ENCODE measurements at regions not wholly inside any gene's neighbourhood (a gene's known extent, or its start where the extent isn't known, plus 50 kb on each side); places are given as distances from the start of the nearest gene placed in this dataset.

- no peak for DNase-seq
Observed at GRCh38 chr17:77400445-77400870, 259.7 kb downstream of the SEC14L1 start.

GRCh38 chr17:77402159-77402731 is 261.5 kb downstream of the SEC14L1 start:
- no peak for DNase-seq

GRCh38 chr17:77403854-77404253 is 263.1 kb downstream of the SEC14L1 start:
- DNase-seq = no peak

- DNase-seq = no peak
Observed at GRCh38 chr17:77404812-77405581, 264.2 kb downstream of the SEC14L1 start.

GRCh38 chr17:77405867-77406732 is 265.3 kb downstream of the SEC14L1 start:
- DNase-seq = no peak

GRCh38 chr17:77407321-77408277 is 266.8 kb downstream of the SEC14L1 start:
- DNase-seq = no peak

- DNase-seq = no peak
Observed at GRCh38 chr17:77408284-77408683, 267.5 kb downstream of the SEC14L1 start.

- no peak for DNase-seq
Observed at GRCh38 chr17:77409282-77410161, 268.8 kb downstream of the SEC14L1 start.

GRCh38 chr17:77410470-77410869 is 269.7 kb downstream of the SEC14L1 start:
- no peak for DNase-seq

- no peak for DNase-seq
Observed at GRCh38 chr17:77414811-77415400, 274.1 kb downstream of the SEC14L1 start.

GRCh38 chr17:77416105-77416713 is 275.4 kb downstream of the SEC14L1 start:
- DNase-seq = no peak

GRCh38 chr17:77417575-77417974 is 276.8 kb downstream of the SEC14L1 start:
- no peak for DNase-seq

- no peak for DNase-seq
Observed at GRCh38 chr17:77418609-77419008, 277.8 kb downstream of the SEC14L1 start.

- DNase-seq = no peak
Observed at GRCh38 chr17:77419095-77419494, 278.3 kb downstream of the SEC14L1 start.

GRCh38 chr17:77419547-77420094 is 278.9 kb downstream of the SEC14L1 start:
- no peak for DNase-seq

- no peak for DNase-seq
Observed at GRCh38 chr17:77420095-77420803, 279.5 kb downstream of the SEC14L1 start.

- DNase-seq = peak; percentile 89
Observed at GRCh38 chr17:77420804-77421629, 280.2 kb downstream of the SEC14L1 start.

- DNase-seq = no peak
Observed at GRCh38 chr17:77421630-77421972, 280.8 kb downstream of the SEC14L1 start.
